Hypothalamus (tissue), 51 donors: ENCODE measurements at regions not wholly inside any gene's neighbourhood (a gene's known extent, or its start where the extent isn't known, plus 50 kb on each side); places are given as distances from the start of the nearest gene placed in this dataset.
"Not testable (repeated sequence)": the region's sequence is repeated elsewhere in the genome, so short reads cannot be mapped to it uniquely, and the experiment has no call there.

Experiments
- DNase-seq, 51 donors: peaks; one replicate each; lab custom pipeline; 2025; lab: John Stamatoyannopoulos, UW

DNA sequence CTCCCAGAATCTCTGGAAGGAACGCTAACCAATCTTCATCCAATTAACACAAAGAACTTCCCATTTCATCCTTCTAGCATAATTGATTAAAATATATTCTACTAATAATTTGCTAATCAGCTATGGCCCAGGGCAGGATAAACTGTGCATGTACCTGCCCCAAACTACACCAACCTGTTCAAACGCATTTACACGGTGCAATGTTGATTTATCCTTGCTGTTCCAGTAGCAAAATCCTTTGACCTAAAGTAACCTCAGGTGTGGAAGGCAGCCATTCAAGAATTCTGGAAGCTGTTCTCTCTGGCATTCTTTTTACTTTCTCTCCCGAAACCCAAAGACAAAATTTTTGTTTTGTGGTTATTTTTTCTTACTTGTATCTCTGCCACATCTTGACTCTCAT lies 309.4 kb downstream of the ZNF674 start:
- DNase-seq: no peak

DNA sequence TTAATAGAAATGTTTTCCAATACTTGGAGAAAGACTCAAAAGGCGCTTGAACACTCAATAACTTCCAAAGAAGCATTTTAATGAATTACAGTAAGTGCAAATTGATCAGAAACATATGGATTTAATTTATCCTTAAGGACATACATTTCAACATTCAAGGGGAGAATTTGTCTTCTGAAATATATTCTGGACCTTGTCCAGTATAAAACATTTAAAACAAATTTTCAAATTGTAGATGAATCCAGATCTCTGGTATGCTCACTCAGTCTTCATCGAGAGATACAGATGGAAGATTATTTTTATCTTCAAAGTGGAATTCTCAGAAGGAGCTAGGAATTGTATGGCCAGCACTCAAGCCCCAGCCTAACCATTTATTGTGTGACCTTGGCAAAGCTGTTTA lies 310.4 kb downstream of the ZNF674 start:
- DNase-seq: no peak

DNA sequence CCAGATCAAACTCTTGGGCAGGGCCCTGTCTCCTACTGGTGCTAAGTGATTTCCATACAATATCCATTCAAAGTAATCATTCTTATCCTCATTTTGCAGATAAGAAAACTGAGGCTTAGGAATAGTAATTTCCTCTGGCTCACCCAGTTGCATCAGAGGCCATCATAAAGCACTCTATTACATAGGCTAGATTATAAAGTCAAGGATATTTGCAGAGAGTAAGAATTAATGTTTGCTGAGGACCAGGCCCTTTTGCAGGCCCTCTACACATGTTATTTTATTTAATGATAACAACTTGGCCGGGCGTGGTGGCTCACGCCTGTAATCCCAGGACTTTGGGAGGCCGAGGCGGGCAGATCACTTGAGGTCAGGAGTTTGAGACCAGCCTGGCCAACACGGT lies 316.8 kb downstream of the ZNF674 start:
- DNase-seq: no peak

DNA sequence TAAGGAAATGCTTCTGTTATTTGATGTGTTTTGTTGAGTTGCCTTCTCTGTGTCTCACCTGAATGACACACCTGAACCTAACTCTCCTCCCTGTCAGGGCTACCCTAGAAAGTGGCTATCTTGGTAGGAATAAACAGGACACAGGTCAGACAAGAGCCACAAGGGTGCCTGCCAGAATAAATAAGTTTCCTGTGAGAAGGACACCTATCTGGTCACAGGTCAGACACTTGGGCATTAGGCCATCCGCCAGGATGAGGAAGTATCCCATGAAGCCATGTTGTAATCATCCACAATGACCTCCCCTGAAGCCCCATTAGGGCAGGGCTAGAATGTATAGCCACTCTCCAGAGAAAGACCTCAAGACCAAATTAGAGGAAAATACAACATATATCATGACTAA lies 318.8 kb downstream of the ZNF674 start:
- no peak for DNase-seq

DNA sequence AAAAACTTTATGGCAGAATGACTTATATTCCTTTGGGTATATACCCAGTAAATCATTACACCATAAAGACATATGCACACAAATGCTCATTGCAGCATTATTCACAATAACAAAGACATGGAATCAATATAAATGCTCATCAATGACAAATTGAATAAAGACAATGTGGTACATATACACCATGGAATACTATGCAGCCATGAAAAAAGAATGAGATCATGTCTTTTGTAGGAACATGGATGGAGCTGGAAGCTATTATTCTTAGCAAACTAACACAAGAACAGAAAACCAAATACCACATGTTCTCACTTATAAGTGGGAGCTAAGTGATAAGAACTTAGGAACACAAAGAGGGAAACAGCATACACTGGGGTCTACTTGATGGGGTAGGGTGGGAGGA lies 321.7 kb downstream of the ZNF674 start:
- not testable (repeated sequence) for DNase-seq

DNA sequence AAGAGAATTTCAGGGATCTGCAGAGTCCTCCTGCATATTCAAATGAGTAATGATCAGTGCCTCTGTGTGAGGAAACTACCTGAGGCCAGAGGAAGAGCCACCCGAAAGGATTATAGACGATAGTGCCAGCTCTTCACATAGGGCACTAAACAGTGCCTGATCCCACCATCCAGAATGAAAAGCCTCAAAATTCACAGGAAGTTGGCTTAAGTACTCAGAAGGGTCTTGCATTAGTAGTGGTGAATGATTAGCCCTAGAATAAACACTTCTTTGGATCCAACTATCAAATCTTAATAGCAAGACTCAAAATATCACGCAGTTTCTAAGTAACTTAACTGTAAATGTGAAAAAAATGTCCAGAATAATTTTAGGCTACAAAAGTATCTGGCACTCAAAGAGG lies 324.4 kb downstream of the ZNF674 start:
- no peak for DNase-seq

DNA sequence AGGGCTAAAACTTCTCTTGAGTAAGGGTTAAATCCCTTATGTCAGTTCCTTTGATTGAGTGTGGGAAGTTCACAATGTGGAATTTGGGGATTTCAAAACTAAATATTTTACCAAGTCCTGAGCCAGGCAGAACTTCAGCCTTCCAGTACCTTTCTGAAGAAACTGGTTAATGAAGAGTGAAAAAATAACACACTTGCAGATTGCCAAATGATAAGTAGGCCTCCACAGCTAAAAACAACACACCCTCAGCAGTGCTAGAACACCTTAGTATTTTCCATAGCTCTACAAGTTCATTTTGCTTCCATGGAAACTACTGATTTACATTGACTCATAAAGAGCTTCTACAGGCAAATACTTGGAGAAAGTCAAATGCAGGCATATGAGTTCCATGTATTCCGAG lies 326.8 kb downstream of the ZNF674 start:
- peak in 1 of 51 donors; percentile 1 for DNase-seq

DNA sequence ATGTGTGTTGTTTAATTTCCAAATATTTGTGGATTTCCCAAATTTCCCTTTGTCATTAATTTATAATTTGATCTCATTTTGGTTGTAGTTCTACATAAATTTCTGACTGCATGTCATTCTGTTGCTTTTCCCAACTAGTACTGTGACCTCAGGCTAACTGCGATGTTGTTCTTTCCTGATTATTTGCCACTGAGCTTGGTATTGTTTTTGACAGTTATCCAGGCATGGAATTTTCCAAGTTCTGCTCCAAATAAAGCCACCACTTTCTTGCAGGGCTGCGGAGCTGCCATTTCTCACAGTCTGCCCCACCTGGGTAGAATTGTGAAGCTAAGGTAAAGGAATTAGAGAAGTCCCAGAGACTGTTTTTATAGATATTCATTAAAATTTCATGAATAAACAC lies 328.8 kb downstream of the ZNF674 start:
- no peak for DNase-seq

DNA sequence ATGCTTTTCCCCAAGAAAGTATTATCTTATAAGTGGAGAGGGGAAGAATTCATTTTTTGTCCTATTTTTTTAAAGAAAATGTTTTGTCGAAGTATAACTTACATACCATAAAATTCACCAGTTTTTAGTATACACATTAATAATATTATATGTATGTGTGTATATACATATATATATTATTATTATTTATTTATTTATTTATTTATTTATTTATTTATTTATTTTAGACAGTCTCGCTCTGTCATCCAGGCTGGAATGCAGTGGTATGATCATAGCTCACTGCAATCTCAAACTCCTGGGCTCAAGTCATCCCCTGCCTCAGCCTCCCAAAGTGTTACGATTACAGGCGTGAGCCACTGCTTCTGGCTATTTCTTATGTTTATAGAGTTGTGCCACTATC lies 334.1 kb downstream of the ZNF674 start:
- DNase-seq: no peak

DNA sequence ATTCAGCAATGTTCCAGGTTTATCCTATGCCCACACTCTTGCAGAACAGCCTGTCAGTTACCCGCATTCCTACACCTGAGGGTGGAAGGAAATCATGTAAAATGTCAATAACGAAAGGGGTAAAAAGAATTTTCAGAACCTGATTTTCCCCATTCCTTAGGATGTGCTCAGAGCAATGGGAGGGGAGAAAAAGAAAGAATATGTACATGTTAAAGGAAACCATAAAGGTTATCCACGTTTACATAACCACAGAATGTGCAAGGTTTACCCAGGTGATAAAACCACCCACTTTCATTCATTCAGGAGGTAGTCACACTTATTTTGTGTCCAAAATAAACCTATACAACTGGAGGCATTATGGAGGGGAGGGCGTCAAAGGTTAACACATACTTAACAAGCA lies 335.5 kb downstream of the ZNF674 start:
- DNase-seq: no peak

DNA sequence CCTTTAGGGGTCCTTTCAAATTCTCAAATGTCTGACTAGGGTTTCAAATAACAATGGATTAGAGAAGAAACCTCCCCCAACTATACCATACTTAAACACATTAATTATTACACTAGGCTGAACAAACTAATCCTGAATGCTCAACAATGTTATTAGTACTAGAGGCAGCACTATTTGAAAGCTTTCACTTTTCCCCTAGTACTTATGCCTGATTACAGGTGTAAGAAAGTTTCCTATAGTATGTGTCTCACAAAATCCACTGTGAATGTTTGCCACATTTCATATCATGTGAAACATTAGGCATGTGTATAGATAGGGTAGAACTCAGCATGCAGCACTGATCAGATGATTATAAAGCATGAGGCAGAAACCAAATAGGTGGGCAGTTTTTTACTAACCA lies 336.2 kb downstream of the ZNF674 start:
- DNase-seq: no peak

DNA sequence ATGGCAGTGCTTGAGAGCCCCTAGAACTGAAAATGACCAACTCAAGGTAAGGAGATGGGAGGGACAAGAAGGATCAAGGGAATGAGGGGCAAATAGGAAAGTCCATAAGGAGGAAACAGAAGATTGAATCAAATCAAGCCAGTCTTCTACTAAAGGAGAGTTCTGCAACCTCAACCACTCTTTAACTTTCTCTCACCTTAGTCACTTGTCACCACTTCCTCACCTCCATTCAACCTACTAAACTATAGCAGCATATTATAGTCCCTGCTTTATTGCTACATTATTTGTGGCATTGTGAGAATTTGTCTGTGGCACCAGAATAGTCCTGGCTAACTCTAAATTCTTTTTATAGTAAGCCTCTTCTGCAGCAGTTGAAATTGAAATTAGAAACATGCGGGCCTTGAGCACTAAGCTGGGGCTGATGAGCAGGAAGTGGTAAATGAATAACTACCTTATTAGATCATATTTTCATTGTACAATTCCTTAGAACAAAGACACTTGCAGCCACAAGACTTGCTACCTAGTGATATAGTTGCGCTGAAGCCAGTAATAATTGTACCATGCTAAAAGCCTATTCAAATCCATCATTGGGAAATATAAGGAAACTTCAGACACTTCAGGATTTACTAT lies 336.9 kb downstream of the ZNF674 start:
- no peak for DNase-seq

DNA sequence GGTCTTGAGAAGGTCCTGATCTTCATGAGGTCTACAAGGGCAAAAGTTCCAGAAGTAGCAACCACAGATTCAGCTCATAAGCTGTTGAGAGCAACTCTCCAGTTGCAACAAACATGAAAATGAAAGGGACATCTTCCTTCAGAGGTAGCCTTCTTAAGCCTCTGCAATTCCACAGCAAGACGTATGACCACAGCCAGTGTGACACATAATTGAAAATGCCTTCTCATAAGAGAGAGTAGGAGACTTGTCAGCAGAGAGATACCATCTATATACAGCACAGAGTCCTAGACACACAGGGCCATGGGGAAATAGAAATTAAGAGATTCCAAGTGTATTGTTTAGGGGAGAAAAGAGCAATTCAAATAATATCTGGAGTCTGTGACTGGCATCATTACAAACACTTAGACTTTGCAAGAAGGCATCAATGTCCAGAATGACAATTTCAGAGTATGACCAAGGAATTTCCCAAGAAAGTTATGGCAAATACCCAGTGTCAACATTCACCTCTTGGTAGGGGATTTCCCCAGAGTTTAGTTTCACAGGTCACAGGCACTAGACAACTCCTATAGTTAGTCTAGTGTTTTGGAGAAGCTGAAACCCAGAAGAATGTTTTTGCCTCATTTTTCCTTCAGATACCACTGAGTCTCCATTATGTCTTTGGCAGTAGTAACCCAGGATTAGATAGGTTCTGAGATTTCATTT lies 340.3 kb downstream of the ZNF674 start:
- no peak for DNase-seq

DNA sequence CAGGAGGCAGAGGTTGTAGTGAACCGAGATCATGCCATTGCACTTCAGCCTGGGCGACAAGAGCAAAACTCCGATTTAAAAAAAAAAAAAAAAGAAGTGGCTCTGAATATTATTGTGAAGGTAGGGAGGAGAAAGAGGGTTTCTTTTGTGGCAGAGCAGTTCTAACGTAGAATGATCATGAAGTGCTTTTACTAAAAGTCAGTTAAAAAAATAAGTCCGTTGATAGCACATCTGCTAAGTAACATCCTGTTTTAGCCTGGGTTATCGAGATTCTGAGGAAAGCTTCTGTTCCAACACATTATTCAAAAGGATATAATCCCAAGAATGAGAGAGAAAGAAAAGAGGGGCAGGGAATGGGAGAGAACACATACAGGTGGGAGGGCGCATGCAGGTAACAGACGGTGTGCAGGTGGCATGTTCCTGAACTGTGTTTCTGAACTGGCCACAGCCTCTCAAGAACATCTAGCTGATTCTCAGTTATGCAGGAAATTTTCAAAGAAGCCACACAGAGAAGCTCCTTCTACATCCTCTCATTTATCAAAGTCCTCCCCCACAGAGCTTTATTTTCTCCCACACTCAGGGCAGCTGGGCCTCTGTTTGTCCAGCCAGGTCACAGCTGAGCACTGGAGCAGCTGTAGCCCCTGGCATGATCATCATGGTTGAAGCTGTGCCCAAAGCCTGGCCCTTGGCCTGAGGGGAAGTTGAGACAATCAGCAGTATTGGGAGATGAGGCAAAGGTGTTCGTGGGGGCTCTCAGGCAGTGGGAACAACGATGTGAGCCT lies 342.3 kb downstream of the ZNF674 start:
- DNase-seq: no peak

DNA sequence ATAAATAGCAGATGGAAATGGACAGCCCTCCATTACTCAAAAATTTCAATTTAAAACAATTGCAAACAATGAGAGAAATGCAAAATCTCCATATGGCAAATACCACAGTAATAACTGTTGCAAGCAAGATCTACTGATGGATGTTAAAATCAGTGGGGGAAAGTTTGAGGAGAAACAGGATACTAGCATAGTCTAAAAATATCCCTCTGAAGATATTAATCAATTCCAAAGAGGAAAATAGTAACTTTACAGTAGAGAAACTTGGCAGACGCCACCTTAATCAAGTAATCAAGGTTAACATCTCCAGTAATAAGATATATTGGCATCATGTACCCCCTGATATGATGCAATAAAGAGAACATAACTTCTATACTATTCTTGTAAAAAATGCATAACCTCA lies 344.8 kb downstream of the ZNF674 start:
- DNase-seq: no peak

DNA sequence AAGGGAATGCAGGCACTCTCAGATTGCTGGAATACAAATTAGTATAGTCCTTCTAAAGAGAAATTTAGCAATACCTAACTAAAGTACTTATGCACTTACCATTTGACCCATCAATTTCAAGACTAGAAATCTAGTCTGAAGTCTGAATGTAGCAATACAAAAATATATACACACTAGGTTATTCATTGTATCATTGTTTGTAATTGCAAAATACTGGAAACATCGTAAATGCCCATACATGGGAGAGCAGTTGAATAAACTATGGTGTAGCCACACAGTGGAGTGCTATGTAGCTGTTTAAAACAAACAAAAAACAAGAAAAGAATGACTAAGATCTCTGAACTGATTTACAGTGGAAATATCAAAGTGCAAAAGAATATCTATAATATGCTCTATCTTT lies 346.4 kb downstream of the ZNF674 start:
- no peak for DNase-seq

DNA sequence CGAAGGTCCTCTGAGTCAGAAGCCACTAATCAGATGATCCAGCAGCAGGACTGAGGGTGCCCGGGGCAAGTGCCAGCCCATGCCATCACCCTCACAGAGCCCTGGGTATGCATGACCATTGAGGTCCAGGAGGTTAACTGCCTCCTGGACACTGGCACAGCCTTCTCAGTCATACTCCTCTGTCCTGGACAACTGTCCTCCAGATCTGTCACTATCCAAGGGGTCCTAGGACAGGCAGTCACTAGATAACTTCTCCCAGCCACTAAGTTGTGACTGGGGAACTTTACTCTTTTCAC lies 358.5 kb downstream of the ZNF674 start:
- DNase-seq: not testable (repeated sequence)

DNA sequence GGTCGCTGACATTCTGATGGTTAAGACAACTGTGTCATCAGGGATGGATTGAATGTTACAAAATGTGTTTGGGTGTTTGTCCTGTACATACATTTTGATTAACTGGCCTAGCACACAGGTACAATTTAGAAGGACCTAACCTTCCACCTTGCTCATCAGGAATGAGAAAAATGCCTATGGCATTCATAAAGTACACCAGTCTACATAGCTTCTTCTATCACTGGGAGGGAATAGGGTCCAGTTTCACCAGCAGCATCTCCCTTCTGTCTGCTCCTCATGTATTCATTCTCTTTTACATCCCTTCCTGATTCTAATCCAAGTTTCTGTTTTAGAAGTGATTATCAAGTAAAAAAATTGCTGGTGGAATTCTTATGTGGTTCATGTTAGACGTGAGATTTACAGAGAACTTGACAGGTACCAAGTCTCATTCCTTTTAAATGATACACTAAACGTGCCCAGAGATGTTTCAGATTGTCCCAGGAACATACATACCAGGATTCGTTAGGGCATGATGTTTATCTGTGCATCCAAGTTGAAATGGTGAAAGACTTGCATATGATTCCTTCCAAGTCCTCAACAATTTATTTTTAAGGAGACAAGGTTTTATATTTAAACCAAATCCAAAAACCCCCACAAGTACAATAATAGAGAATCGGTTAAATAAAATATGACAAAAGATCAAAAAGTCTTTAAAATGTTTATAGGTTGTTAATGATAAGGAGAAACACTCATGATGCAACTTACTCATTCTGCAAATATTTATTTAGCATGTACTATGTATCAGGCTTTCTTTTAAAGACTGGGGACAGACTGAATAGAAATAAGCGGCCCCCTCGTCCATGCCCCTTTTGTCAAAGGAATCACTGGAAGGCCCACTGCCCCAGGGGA lies 359.1 kb downstream of the ZNF674 start:
- DNase-seq: no peak

DNA sequence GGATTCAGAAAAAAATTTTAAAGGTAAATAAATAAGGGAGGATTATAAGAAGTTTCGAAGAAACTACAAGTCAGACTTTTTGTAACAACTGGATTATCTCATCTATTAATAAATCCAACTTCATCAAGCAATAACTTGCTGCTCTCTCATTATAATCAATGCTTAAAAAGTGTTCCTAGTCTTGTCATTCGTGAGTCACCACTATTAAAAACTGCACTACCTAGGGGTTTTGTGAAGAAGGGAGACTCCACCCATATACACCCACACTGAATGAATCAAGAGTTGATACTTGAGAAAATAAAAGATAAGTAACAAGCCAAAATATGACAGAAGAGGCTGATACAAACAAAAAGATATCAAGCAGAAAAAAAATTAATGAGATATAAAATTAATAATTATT lies 360.5 kb downstream of the ZNF674 start:
- DNase-seq: no peak

DNA sequence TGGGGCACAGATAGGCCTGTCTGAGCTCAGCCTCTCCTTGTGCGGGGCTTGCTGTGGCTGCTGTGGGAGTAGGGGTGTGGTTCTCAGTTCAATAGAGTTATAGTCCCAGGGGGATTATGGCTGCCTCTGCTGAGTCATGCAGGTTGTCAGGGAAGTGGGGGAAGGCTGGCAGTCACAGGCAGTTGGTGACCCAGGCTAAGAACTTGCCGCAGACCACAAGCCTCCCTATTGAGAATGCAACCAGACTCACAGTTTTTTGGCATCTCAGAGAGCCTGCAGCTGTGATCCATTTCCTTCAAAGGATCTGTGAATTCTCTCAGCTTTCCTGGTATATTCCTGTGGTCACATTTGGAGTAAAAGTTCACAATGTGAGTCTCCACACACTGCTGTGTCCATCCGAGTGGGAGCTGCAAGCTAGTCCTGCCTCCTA lies 364.9 kb downstream of the ZNF674 start:
- no peak for DNase-seq

DNA sequence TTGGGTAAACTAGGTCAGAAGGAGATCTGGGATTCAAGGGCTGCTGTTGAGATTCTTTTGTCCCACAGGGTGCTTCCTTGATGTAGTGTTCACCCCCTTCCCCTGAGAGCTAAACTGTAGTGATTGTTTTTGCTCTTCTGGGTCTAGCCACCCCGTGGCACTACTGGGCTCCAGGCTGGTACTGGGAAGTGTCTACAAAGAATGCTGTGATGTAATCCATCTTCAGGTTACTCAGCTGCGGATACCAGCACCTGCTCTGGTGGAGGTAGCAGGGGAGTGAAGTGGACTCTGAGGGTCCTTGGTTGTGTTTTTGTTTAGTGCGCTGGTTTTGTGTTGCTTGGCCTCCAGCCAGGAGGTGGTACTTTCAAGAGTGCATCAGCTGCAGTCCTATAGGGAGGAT lies 365.5 kb downstream of the ZNF674 start:
- DNase-seq: no peak
